Fibroblast of mammary gland (primary cell): ENCODE measurements at regions not wholly inside any gene's neighbourhood (a gene's known extent, or its start where the extent isn't known, plus 50 kb on each side); places are given as distances from the start of the nearest gene placed in this dataset.

Experiments used
- DNase-seq: peaks from one replicate; pipeline ENCODE4 v3.0.0-alpha.2; 2010; ENCODE audit warnings: low read depth
- H3K4me3 ChIP-seq: 2 replicates; pipeline ENCODE4 v1.5.1; 2011; ENCODE audit warnings: low read depth, mild to moderate bottlenecking, low read length, moderate library complexity; ENCODE audit not compliant: control insufficient read depth
- CTCF ChIP-seq: conservative IDR thresholded peaks from 2 replicates; pipeline ENCODE4 v1.5.1; 2011; ENCODE audit warnings: low read depth, low read length, inconsistent platforms; ENCODE audit not compliant: control insufficient read depth, insufficient read depth

GRCh38 chr13:50594276-50595051, 249.0 kb downstream of the DLEU7 start:
- H3K4me3 ChIP-seq, result no peak overlapping the region
- TF ChIP-seq CTCF, result no peak
- no peak for DNase-seq

DNA sequence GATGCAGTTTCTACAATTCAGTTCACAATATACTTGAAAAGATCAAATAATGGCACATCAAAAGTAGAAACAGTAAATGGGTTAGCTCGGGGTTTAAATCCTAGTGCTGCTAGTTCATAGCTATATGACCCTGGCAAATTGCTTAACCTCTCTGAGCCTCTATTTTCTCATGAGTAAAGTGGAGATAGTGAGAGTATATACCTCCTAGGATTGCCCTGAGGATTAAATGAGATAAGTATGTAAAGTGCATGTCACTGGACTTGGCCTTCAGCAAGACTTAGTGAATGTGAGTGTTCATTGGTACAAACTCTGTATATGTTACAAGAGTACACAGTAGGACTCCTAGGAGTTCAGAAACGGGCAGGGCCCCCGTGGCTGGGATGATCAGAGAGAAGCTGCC, 248.3 kb downstream of the DLEU7 start:
- no peak overlapping the region for H3K4me3 ChIP-seq
- DNase-seq, result no peak
- TF ChIP-seq CTCF, result no peak

- TF ChIP-seq CTCF, result no peak
- no peak for DNase-seq
- H3K4me3 ChIP-seq, result no peak overlapping the region
These were observed 247.3 kb downstream of the DLEU7 start for GRCh38 chr13:50596156-50596555.

DNA sequence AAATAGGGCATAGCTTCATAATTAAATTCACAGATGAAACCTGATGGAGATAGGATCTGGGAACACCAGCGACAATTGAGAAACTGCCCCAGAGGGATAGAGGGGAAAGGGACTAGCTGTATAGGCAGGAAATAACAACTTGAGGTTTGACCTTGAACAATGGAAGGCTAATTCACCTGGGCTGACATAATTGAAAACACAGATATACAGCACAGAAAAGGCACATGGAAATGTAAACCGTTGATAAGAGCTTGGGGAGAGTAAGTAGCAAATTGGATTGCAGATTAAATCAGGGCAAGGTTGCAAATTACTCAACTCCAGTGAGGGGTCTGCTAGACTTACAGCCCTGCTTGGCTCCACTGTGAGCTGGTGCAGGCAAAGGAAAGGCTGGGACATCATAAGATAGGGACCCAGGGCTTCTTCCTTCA, 246.7 kb downstream of the DLEU7 start:
- no peak for DNase-seq
- no peak for TF ChIP-seq CTCF
- H3K4me3 ChIP-seq, result no peak overlapping the region

DNA sequence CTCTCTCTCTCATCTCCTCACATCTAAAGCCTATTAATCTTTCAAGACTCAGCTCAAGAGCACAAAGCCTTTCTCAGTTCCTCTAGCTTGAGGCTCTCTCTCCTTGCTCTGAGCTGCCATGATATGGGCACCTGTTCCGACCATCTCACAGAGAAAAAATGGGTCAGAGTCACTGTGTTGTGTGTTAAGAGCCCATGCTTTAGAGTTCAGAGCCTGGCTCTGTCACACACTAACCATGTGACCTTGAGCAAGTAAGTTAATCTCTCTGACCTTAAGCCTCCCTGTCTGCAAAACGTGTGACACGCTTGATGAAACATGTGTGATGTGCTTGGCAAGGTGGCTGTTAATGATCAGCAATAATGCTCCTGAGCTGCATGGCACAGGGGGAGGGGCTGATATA, 245.2 kb downstream of the DLEU7 start:
- H3K4me3 ChIP-seq, result no peak overlapping the region
- DNase-seq, result no peak
- no peak for TF ChIP-seq CTCF

GRCh38 chr13:50599046-50599445, 244.4 kb downstream of the DLEU7 start:
- no peak for DNase-seq
- TF ChIP-seq CTCF, result no peak
- no peak overlapping the region for H3K4me3 ChIP-seq
